GM04503 (cell line): ENCODE measurements at regions not wholly inside any gene's neighbourhood (a gene's known extent, or its start where the extent isn't known, plus 50 kb on each side); places are given as distances from the start of the nearest gene placed in this dataset.
"Not testable (repeated sequence)": the region's sequence is repeated elsewhere in the genome, so short reads cannot be mapped to it uniquely, and the experiment has no call there.

Experiments used
- DNase-seq: peaks from one replicate; pipeline ENCODE4 v3.0.0-alpha.2; 2012; ENCODE audit warnings: low read depth

DNA sequence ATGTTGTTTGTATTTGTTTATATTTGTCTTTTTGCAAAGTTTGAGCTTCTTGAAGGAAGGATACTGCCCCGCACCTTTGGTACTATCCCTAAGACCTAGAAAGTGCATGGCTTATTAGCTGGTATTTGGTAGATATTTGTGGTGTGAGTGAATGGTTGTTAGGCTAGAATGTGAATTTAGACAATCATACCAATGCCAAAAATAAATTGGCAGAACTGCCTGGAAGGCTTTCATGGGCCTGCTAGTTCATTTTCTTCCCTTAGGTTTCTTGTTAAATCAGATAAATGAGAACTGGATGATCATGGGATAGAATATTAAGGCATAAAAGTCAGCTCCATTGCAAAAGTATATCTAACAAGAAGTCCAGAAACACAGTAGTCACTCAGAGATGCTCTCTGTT, 147.5 kb upstream of the TSLP start:
- no peak for DNase-seq

DNA sequence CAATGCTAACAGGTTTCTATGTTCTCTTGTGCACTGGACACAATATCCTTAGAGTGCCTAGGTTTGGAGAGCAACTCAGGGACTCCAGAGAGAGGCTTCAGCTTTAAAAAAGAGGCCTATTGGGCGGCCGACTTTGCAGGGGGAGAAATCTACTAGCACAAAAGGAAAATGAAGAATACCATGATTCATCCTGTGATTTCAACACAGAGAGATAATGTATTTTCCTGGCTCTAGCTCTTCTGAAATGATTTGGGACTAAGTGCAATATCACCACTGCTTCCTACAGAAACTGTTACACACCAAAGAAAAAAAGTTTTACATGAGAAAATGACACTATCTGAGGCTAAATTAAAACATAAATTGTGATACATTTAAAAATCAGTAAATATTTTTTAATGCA, 146.1 kb upstream of the TSLP start:
- DNase-seq, result no peak

DNA sequence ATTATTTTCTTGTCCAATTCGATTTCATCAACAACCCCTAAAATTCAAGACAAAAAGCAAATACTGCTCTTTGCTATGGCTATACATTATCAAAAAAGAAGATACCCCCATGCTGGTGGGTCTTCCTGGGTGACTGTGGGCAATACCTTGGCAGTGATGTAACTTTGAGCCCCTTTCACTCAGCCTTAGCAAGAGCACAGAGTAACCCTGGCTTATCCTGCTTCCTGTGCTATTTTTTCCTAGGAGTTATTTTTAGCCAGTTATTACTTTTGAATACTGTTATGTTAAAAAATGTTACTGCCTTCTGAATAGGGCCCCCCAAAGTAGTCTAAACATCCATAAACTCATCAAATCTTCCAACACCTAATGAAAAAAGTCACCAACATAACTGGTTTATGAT, 145.6 kb upstream of the TSLP start:
- DNase-seq, result no peak

DNA sequence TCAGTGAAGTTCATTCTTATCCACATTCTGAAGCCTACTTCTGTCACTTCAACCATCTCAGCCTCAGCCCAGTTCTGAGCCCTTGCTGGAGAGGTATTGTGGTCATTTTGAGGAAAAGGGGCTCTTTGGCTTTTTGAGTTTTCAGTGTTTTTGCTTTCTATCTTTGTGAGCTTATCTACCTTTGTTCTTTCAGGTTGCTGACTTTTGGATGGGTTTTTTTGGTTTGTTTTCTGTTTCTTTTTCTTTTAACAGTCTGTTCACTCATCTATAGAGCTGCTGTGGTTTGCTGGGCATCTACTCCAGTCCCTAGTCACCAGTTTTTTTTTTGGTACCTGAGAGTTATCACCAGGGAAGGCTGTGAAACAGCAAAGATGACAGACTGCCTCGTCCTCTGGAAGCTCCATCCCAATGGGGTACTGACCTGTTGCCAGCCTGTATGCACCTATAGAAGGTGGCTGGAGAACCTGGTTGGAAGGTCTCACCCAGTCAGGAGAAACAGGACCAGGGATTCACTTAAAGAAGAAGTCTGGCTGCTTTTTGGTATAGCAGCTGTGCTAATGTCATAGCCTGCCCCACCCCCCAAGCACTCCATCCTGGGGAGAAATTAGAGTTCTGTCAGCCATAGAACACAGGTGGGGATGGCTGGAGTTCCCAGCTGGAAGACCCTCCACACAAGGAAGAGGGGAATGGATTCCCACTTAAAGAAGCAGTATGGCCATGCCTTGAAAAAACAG, 138.6 kb upstream of the TSLP start:
- DNase-seq, result no peak

DNA sequence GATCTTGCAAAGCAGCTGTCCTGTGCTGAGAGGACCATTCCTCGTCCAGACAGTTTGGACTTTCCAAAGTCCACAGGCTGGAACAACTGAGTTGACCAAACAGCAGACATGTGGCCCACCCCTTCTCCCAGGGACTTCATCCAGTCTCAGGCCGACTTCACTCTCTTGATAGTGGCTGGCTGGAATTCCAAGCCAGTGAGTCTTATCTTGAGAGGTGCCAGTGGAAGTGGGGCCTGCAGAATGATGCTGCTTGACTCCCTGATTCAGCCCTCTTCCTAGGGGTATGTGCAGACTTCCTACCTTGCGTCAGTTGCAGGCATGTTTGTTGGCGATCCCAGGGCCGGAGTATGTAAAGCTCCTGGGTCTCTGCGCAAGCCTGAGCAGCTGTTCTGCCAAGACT, 131.4 kb upstream of the TSLP start:
- no peak for DNase-seq

DNA sequence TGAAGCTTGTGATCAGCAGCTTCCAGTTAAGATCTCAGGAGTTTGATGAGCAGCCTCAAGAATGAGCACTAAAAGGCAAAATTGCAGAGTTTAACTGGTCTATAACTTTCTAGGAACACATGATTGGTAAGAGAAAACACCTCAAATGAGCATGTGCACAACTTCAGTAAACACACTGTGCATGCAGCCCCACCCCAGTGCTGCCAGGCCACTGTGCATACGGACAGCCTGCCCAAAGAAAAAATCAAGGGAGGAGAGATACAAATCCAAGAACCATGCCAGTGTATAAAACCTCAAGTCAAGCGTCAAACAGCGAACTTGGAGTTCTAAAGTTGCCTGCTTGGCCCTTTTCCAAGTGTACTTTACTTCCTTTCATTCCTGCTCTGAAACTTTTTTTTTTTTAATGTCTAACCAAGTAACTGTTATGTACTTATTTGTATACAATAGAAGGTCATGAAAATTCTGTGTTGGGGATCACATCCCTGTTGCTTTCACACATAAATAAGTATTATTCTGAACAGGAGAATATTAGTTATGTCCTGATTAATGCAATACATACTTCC, 125.6 kb upstream of the TSLP start:
- DNase-seq, result no peak

DNA sequence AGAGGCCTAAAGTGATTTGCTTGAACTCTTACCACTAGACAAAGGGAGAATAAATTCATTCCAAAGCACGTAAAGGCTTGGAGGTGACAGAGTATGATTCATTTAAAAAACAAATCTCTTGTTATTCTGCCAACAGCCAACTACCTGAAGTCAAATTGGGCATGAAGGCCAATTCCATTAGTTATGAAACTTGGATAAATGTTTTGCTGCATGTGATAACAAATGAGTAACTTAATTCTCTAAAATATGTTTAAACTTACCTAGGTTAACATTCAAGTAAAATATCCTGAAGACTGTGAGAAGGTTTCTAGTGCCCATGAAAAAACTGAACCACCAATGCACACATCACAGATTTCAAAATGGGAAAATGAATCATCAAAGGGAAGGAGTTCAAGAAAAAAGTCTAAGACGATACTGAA, 120.1 kb upstream of the TSLP start:
- DNase-seq, result no peak

DNA sequence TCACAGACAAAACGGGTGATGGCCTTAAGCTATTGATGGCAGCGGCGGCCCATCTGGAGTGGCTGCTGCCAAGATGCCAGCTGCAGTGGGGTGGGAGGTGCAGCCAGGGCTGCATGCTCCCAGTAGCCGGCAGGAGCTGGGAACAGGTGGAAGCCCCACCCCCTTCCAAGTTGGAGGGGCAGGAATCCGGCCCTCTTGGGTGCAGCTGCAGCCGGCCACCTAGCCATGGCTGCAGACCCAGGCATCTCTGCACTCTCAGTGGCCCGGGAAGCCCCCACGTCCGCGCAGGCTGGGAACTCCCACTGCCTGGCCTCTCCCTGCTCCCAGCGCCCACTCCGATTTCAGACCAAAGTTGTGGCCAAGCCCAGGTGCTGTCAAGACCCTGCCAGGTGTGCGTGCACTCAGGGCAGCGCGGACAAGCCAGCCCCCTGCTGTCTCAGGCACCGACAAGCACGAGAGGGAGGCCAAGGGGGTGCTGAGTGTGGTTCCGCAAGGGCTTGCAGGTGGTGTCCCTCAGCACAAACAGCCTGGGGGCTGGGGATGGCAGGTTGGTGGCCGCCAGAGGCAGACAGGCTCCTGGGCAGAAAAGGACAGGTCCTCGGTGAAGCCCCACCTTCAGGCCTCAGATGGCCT, 115.1 kb upstream of the TSLP start:
- DNase-seq, result no peak

DNA sequence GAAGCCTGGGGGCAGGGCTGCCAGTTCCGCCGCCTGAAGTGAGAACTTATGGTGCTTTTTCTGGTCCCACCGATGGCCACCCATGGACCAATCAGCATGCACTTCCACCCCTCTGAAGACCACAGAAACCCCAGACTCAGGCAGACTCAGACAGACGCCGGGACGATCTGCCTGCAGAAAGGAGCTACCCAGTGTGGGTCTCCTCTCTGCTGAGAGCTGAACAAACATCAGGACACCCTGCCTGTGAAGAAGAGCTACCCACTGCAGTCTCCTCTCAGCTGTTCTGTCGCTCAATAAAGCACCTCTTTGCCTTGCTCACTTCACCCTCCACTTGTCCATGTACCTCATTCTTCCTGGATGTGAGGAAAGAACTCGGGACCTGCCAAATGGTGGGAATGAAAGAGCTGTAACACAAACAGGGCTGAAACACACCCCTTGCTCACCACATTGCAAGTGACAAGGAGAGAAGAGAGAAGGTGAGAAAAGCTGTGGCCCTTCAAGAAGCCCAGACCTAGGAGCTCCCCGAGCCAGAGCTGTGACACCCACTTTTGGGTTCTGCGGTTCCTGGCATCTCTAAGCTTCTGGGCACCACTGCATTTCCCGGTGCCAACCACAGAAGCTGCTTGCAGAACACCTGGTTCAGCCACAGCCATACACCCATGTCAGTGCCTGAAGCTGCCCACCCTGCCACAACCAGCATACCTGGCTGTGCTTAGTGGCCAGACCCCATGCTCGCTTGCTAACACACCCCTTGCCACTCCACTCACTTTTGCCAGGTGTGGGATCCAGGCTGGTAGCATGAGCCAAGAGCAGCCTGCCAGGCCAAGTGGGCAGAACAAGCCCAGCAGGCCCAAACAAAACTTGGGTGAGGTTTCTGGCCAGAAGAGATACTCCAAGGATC, 114.3 kb upstream of the TSLP start:
- no peak for DNase-seq

DNA sequence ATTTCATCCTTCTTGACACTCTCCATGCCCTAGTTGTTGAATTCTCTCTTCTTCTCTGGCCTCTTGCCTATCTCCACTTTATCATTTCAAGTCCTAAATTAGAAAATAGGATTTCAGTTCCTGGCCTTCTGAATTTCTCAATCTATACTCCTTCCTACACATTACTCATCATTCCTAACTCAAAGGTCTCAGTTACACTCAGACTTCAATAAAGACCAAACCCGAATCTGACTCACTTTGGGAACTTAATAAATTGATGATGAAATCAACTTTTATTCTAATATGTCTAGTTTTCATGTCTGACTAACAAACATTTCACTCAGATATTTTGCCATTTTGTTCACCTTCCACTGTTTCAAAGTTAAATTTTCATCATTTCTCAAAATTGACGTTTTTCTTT, 113.6 kb upstream of the TSLP start:
- no peak for DNase-seq

DNA sequence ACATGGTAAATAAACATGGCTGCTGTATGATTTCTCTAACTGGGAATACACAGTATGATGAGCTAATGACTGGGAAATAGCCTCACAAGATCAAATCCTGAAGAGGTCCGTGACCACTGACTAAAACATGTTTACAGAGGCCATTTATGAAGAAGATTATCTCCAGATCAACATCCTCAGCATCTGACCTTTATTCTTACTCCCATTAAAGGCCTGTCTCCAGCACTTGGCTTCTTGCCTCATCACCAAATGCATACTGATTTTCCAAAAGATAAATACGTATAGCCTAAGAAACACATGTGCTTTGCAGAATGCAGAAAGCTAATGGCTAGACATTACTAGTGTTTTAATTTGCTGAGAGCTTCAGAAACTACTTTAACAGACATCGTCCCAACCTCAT, 108.0 kb upstream of the TSLP start:
- DNase-seq, result no peak

DNA sequence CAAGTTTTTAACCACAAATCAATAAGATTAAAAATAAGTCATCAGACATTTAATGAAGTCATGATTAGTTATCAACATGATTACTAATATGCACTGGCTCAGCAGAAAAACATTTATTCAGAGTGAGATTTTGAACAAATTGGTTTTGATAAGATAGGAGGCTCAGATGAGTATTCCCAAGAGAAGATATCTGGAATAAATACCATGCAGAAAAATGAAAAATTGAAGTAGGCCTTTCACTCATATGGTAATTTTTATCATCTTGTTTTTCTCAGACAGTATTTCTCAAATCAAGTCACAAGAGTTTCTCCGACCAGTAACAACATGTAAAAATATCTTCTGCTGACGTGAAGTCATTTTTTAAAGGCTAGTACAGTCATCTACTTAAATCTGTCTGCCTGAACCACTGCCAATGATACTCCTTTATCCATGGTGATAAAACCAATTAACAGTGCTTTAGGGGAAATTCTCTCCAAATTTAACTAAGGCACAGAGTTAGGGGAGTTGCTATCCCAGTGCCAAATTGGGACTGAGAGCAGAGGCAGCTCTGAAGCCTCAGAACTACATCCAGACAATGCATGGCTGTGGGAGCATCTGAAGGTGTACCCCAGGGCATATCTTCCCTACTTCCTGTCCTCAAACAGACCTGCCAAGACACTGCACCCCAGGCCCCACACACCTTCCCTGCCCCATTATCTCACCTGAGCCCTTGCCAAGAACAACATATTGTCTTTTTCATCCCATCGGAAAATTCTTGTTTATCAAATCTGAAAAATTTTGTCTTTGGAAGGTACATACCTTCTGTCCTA, 105.5 kb upstream of the TSLP start:
- DNase-seq, result no peak

DNA sequence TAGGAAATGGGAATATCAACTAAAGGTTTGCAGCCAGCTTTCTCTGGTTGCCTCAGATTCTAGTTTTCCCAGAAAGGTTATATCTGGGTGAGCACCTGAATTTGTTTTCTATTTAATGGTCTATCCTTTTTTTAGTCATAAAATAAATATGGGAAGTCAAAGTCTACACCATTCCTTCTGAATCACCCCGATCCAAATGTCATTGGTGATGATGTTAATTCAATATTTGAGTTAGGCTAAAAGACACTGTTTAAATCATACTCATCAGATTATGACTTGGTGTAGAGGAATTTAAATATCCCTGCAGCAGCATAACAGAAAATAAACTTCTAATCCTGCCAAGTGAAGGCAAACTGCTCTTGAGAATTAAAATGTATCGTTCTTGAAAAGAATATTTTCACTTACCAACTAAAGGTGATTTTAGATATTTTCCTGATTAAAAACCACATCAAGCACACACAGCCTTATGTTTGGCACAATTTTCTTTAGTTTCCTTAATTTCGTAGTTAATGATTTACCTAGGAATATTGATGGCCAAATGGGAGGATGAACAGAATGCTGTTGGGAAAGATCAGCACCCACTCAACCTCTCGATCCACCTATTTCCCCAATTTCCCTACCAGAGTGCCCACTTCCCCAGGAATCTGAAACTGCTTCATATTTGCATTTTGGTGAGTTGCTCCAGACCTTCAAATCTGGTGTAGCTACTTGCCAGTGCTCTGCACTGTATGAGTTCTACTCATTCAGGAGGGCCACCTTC, 103.1 kb upstream of the TSLP start:
- DNase-seq, result no peak

DNA sequence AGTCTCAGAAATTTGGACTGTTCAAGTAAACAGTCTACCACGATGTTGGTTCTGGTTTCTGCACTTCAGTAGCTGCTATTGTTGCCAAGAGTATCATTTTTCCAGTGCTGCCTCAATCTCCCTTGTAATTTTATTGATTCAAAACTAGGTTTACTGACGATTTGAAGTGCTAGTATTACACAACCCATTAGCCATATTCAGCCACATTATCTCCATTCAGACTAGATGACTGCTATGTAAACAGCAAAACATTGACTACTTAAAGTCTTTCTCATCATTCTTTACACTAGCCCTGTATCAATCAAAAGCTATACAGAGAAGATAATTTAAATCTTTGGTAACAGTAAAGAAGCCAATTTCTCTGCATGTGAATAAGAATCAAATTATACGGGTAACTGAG, 102.0 kb upstream of the TSLP start:
- DNase-seq, result no peak

DNA sequence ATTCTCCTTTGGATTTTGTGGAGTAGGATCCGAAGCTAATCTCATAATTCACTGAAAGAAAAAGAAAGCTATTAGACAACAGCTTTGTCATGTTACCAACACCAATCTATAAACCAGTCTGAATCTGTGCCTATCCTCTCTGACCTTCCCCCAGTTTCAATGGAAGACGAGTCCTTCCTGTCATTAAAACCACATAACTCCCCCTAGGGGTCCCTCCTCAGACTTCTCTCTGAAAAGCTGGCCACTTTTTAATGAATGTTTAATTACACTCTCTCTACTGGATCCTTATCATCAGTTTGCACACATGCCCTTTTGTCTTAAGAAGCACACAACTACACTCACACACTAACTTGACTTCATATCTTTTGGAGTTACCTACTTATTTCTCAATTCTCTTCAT, 98.0 kb upstream of the TSLP start:
- no peak for DNase-seq

DNA sequence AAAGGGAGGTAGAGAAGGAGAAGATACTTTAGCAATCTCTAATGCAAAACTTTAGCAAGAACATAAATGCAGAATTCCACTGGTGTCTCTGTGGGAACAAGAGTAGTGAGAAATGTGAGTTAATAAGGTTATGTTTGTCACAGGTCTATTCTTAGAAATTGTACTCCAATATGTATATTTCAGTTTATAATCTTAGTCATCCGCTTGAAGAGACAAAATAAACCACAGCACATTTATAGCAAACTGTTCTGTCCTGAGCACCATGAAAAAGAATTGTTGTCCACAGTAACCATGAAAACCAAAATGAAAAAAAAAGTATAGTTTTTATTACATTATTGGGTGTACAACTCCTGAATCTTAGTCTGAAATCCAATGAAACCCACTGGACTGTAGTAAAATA, 93.6 kb upstream of the TSLP start:
- DNase-seq, result no peak

DNA sequence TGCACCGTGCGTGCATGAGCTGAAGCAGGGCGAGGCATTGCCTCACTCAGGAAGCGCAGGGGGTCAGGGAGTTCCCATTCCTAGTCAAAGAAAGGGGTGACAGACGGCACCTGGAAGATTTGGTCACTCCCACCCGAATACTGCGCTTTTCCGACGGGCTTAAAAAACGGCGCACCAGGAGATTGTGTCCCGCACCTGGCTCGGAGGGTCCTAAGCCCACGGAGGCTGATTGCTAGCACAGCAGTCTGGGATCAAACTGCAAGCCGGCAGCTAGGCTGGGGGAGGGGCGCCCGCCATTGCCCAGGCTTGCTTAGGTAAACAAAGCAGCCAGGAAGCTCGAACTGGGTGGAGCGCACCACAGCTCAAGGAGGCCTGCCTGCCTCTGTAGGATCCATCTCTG, 85.6 kb upstream of the TSLP start:
- DNase-seq, result not testable (repeated sequence)

DNA sequence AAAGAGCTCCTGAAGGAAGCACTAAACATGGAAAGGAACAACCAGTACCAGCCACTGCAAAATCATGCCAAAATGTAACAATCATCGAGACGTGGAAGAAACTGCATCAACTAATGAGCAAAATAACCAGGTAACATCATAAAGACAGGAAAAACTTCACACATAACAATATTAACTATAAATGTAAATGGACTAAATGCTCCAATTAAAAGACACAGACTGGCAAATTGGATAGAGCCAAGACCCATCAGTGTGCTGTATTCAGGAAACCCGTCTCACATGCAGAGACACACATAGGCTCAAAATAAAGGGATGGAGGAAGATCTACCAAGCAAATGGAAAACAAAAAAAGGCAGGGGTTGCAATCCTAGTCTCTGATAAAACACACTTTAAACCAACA, 83.9 kb upstream of the TSLP start:
- DNase-seq, result not testable (repeated sequence)

DNA sequence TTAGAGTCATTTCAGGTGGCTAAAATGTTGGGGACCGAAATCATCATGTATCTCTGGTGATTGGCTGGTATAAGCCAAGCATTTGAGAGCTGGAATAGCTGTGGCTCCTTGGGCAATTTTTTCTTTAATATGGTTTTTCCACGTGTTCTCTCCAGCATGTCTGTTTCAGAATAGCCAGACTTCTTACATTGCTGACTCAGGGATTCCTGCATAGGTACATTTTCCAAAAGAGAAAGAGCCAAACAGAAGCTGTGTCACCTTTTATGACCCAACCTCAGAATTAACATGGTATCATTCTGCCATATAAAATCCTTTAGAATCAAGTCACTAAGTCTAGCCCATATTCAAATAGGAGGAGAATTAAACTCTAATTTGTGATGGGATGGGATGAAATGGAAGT, 74.8 kb upstream of the TSLP start:
- DNase-seq, result no peak

DNA sequence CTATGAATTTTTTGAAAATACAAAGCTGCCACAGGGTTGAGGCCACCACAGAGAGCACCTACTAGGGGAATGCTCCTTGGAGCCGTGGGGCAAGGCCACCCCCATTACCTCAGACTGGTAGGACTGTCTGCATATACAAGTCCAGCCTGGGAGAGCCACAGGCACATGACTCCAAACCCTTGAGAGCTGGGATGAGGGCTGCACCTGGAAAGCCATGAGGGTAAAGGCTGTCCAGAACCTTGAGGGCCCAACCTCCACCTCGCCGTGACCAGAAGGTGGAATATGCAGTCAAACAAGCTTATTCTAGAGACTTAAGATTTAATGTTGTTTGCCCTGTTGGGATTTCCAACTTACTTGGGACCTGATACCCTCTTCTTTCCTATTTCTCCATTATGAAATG, 69.5 kb upstream of the TSLP start:
- DNase-seq, result no peak

DNA sequence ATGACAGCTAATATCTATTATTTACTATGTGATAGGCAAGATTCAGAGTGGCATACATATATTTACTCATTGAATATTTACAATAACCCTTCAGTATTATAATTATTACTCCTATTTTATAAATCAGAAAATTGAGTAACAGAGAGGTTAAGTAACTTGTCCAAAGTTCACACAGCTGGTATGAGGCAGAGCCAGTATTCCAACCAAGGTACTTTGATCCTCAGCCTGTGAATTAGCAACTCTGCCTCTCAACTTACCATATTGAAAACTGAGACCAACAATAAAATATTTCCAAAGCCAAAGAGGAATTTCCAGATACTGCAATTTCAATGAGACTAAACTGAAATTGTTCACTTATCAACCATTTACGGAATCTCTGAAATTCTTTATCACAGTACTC, 67.9 kb upstream of the TSLP start:
- DNase-seq, result no peak
